ENCODE measurements at regions not wholly inside any gene's neighbourhood (a gene's known extent, or its start where the extent isn't known, plus 50 kb on each side); places are given as distances from the start of the nearest gene placed in this dataset.

GRCh38 chr14:61891810-61892209, 129.6 kb downstream of the SNAPC1 start:
- no peak overlapping the region for H3K14ac ChIP-seq (ENCODE audit: low read length)
- H2BK12ac ChIP-seq (ENCODE audit: low read length) = no peak overlapping the region
- 88% methylated on average over 3 of the region's 4 CpGs for WGBS (ENCODE audit: extremely low coverage, insufficient coverage, insufficient read length)
- no peak overlapping the region for H2BK120ac ChIP-seq (ENCODE audit: insufficient read depth, low read length, poor library complexity)
- no peak overlapping the region for H4K91ac ChIP-seq (ENCODE audit: low read depth, low read length)
- H3K4me1 ChIP-seq (ENCODE audit: control insufficient read depth in 1 of 2, insufficient read depth in 2 of 2, low read length in 2 of 2) = no peaks in the 10 kb centered on the region
- H3K18ac ChIP-seq (ENCODE audit: low read length) = no peak overlapping the region
- H3K23ac ChIP-seq (ENCODE audit: low read length) = no peak overlapping the region
- no peak overlapping the region for H2AK5ac ChIP-seq (ENCODE audit: low read length)
- H4K12ac ChIP-seq (ENCODE audit: low read depth, low read length) = no peak overlapping the region
- H3K9ac ChIP-seq (ENCODE audit: low read length) = no peak overlapping the region
- H2AFZ ChIP-seq (ENCODE audit: insufficient read depth, low read length, poor library complexity) = no peak overlapping the region
- H2BK5ac ChIP-seq (ENCODE audit: low read depth, low read length, poor library complexity) = no peak overlapping the region
- H3K79me2 ChIP-seq (ENCODE audit: control insufficient read depth, insufficient read depth, low read length, poor library complexity) = no peaks in the 10 kb centered on the region
- no peak overlapping the region for H3K4me2 ChIP-seq (ENCODE audit: low read length)
- H3K9me3 ChIP-seq (ENCODE audit: insufficient read depth, low read depth, low read length) = no peaks in the 10 kb centered on the region
- no peaks in the 10 kb centered on the region for H3K79me1 ChIP-seq (ENCODE audit: low read length)
- H3K27ac ChIP-seq (ENCODE audit: low read depth, low read length) = no peak overlapping the region
- H3K36me3 ChIP-seq (ENCODE audit: control insufficient read depth in 1 of 2, insufficient read depth in 2 of 2, low read length in 2 of 2) = no peaks in the 10 kb centered on the region
- no peak overlapping the region for H3K4ac ChIP-seq (ENCODE audit: low read depth, low read length)
- DNase-seq = no peak
- no peaks in the 10 kb centered on the region for H3K27me3 ChIP-seq (ENCODE audit: insufficient read depth, low read length)
- no peak overlapping the region for H3K4me3 ChIP-seq (ENCODE audit: low read depth, low read length)
- no peak overlapping the region for H4K8ac ChIP-seq (ENCODE audit: low read depth, low read length)

DNA sequence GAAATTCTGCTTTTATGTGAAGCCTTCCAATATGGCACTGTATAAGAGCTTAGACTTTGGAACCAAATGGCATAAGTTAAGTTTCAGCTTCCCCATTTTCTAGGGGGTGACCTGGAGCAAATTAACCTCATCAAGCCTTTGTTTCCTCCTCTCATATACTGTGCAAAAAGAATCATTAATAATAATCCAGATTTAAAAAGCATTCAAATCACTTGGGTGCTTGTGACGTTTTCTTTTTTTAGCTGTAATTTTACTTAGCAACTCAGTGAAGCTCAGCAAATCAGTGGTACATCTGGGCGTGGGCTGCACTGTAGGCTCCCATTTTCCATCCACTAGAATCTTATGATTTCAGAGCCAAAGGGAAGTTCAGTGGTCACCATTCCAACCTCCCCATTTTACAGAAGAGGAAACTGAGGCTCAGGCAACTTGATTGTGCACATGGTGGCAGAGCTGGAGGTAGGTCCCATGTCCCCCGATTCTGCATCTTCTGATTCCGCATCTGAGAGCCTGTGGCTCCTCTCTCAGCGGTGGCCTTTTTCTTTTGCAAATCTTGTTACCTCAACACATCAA, 131.2 kb downstream of the SNAPC1 start:
- Histone ChIP-seq H4K8ac (ENCODE audit: low read depth, low read length) (no peak overlapping the region), H3K23ac (ENCODE audit: low read length) (no peak overlapping the region), H3K14ac (ENCODE audit: low read length) (no peak overlapping the region), H2AK5ac (ENCODE audit: low read length) (no peak overlapping the region), H3K36me3 (ENCODE audit: control insufficient read depth in 1 of 2, insufficient read depth in 2 of 2, low read length in 2 of 2) (no peaks in the 10 kb centered on the region), H3K27me3 (ENCODE audit: insufficient read depth, low read length) (no peaks in the 10 kb centered on the region), H2BK120ac (ENCODE audit: insufficient read depth, low read length, poor library complexity) (no peak overlapping the region), H3K4ac (ENCODE audit: low read depth, low read length) (no peak overlapping the region), H4K12ac (ENCODE audit: low read depth, low read length) (no peak overlapping the region), H2AFZ (ENCODE audit: insufficient read depth, low read length, poor library complexity) (no peak overlapping the region), H3K27ac (ENCODE audit: low read depth, low read length) (no peak overlapping the region), H2BK5ac (ENCODE audit: low read depth, low read length, poor library complexity) (no peak overlapping the region), H2BK12ac (ENCODE audit: low read length) (no peak overlapping the region), H3K9ac (ENCODE audit: low read length) (no peak overlapping the region), H4K91ac (ENCODE audit: low read depth, low read length) (no peak overlapping the region), H3K4me2 (ENCODE audit: low read length) (no peak overlapping the region), H3K18ac (ENCODE audit: low read length) (no peak overlapping the region), H3K4me3 (ENCODE audit: low read depth, low read length) (no peak overlapping the region), H3K4me1 (ENCODE audit: control insufficient read depth in 1 of 2, insufficient read depth in 2 of 2, low read length in 2 of 2) (no peaks in the 10 kb centered on the region), H3K9me3 (ENCODE audit: insufficient read depth, low read depth, low read length) (no peaks in the 10 kb centered on the region), H3K79me2 (ENCODE audit: control insufficient read depth, insufficient read depth, low read length, poor library complexity) (no peaks in the 10 kb centered on the region), H3K79me1 (ENCODE audit: low read length) (no peaks in the 10 kb centered on the region)
- no CpG with 5 or more reads among the region's 5 CpGs for WGBS (ENCODE audit: extremely low coverage, insufficient coverage, insufficient read length)
- no peak for DNase-seq

- Histone ChIP-seq H3K9ac (ENCODE audit: low read length) (no peak overlapping the region), H2BK5ac (ENCODE audit: low read depth, low read length, poor library complexity) (no peak overlapping the region), H3K4me2 (ENCODE audit: low read length) (no peak overlapping the region), H2AFZ (ENCODE audit: insufficient read depth, low read length, poor library complexity) (no peak overlapping the region), H2AK5ac (ENCODE audit: low read length) (no peak overlapping the region), H3K18ac (ENCODE audit: low read length) (no peak overlapping the region), H2BK120ac (ENCODE audit: insufficient read depth, low read length, poor library complexity) (no peak overlapping the region), H3K9me3 (ENCODE audit: insufficient read depth, low read depth, low read length) (no peaks in the 10 kb centered on the region), H3K27ac (ENCODE audit: low read depth, low read length) (no peak overlapping the region), H3K23ac (ENCODE audit: low read length) (no peak overlapping the region), H2BK12ac (ENCODE audit: low read length) (no peak overlapping the region), H4K91ac (ENCODE audit: low read depth, low read length) (no peak overlapping the region), H3K4me1 (ENCODE audit: control insufficient read depth in 1 of 2, insufficient read depth in 2 of 2, low read length in 2 of 2) (no peaks in the 10 kb centered on the region), H3K4ac (ENCODE audit: low read depth, low read length) (no peak overlapping the region), H3K27me3 (ENCODE audit: insufficient read depth, low read length) (no peaks in the 10 kb centered on the region), H4K12ac (ENCODE audit: low read depth, low read length) (no peak overlapping the region), H4K8ac (ENCODE audit: low read depth, low read length) (no peak overlapping the region), H3K79me2 (ENCODE audit: control insufficient read depth, insufficient read depth, low read length, poor library complexity) (no peaks in the 10 kb centered on the region), H3K79me1 (ENCODE audit: low read length) (no peaks in the 10 kb centered on the region), H3K4me3 (ENCODE audit: low read depth, low read length) (no peak overlapping the region), H3K36me3 (ENCODE audit: control insufficient read depth in 1 of 2, insufficient read depth in 2 of 2, low read length in 2 of 2) (no peaks in the 10 kb centered on the region), H3K14ac (ENCODE audit: low read length) (no peak overlapping the region)
- WGBS (ENCODE audit: extremely low coverage, insufficient coverage, insufficient read length) = no CpG with 5 or more reads among the region's 5 CpGs
- DNase-seq = peak; percentile 74 to 90
Observed at GRCh38 chr14:61894452-61895077, 132.3 kb downstream of the SNAPC1 start.

- no peak overlapping the region for H3K9ac ChIP-seq (ENCODE audit: low read length)
- no peak overlapping the region for H3K4ac ChIP-seq (ENCODE audit: low read depth, low read length)
- H3K9me3 ChIP-seq (ENCODE audit: insufficient read depth, low read depth, low read length) = no peaks in the 10 kb centered on the region
- H3K4me3 ChIP-seq (ENCODE audit: low read depth, low read length) = no peak overlapping the region
- no peaks in the 10 kb centered on the region for H3K79me1 ChIP-seq (ENCODE audit: low read length)
- H3K14ac ChIP-seq (ENCODE audit: low read length) = no peak overlapping the region
- H4K8ac ChIP-seq (ENCODE audit: low read depth, low read length) = no peak overlapping the region
- DNase-seq = no peak
- no peaks in the 10 kb centered on the region for H3K27me3 ChIP-seq (ENCODE audit: insufficient read depth, low read length)
- no peak overlapping the region for H4K91ac ChIP-seq (ENCODE audit: low read depth, low read length)
- no peak overlapping the region for H3K23ac ChIP-seq (ENCODE audit: low read length)
- no peak overlapping the region for H3K27ac ChIP-seq (ENCODE audit: low read depth, low read length)
- no peak overlapping the region for H2AK5ac ChIP-seq (ENCODE audit: low read length)
- no peak overlapping the region for H2BK5ac ChIP-seq (ENCODE audit: low read depth, low read length, poor library complexity)
- H4K12ac ChIP-seq (ENCODE audit: low read depth, low read length) = no peak overlapping the region
- H3K79me2 ChIP-seq (ENCODE audit: control insufficient read depth, insufficient read depth, low read length, poor library complexity) = no peaks in the 10 kb centered on the region
- no peak overlapping the region for H2BK12ac ChIP-seq (ENCODE audit: low read length)
- H3K18ac ChIP-seq (ENCODE audit: low read length) = no peak overlapping the region
- no peak overlapping the region for H3K4me2 ChIP-seq (ENCODE audit: low read length)
- WGBS (ENCODE audit: extremely low coverage, insufficient coverage, insufficient read length) = no CpG with 5 or more reads among the region's 3 CpGs
- no peaks in the 10 kb centered on the region for H3K36me3 ChIP-seq (ENCODE audit: control insufficient read depth in 1 of 2, insufficient read depth in 2 of 2, low read length in 2 of 2)
- H2BK120ac ChIP-seq (ENCODE audit: insufficient read depth, low read length, poor library complexity) = no peak overlapping the region
- no peak overlapping the region for H2AFZ ChIP-seq (ENCODE audit: insufficient read depth, low read length, poor library complexity)
- H3K4me1 ChIP-seq (ENCODE audit: control insufficient read depth in 1 of 2, insufficient read depth in 2 of 2, low read length in 2 of 2) = no peaks in the 10 kb centered on the region
Observed at GRCh38 chr14:61897300-61897699, 135.1 kb downstream of the SNAPC1 start.

Measured in trophoblast cell (in vitro differentiated cells and primary cell).